ENCODE measurements at regions not wholly inside any gene's neighbourhood (a gene's known extent, or its start where the extent isn't known, plus 50 kb on each side); places are given as distances from the start of the nearest gene placed in this dataset.

- DNase-seq (ENCODE audit: low read depth), result no peak
Measured at GRCh38 chr3:177300842-177301241, 103.6 kb upstream of the TBL1XR1 start.

DNA sequence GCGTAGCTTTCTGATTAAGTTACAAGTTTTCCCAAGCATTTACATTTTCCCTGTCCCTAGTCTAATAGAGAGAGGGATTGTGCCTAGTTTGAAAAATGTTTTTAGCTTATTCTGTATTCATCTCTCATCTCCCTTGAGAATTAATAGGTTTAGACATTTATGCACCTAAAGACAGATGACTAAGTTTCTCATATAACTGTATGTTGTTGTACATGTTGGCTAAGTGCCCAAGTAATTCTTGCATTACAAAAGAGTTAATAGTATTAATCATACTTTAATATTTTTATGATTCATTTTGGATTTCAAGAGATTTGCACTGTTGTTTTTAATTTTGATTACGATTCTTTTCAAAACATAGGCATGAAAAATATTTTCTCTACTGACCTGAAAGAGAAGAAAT, 109.0 kb upstream of the TBL1XR1 start:
- peak; percentile 15 for DNase-seq (ENCODE audit: low read depth)

DNA sequence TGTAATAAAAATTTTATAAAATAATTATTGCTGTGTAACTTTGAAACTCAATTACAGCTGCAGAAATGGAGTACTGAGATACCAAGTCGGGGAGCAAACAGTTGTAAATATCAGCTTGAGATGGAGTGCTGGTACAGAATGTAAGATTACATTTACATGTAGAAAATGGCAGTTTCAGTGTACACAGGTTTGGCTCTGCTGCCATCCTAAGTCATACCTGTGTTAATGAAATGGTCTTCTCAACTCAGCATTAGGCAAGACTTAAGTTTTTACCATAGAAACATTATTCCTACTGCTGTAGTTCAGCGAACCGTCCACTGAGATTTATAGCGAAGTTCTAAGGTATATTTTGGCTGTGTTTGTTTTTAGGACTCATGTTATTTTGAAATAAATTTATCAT, 110.1 kb upstream of the TBL1XR1 start:
- no peak for DNase-seq (ENCODE audit: low read depth)

- no peak for DNase-seq (ENCODE audit: low read depth)
Measured at GRCh38 chr3:177307826-177308225, 110.5 kb upstream of the TBL1XR1 start.

GRCh38 chr3:177308286-177308685, 111.0 kb upstream of the TBL1XR1 start:
- DNase-seq (ENCODE audit: low read depth), result no peak

GRCh38 chr3:177308911-177309310, 111.6 kb upstream of the TBL1XR1 start:
- DNase-seq (ENCODE audit: low read depth), result no peak

GRCh38 chr3:177312491-177312890, 115.2 kb upstream of the TBL1XR1 start:
- DNase-seq (ENCODE audit: low read depth), result no peak

DNA sequence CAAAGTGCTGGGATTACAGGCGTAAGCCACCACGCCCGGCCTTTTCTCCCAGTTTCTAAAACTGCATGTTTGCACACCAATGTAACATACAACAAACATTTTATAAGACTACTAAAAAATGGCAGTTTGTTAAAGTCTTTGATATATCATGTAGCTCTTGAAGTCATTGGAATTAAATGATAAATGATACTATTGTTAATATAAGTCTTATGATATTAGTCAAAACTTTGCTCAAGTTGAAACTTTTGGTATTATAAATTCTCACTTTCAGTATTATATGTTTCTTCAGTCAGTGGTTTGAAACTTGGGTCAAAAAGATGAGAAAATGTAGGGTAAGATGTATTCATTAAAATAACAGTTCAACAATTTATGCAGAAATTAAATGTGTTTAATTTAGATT, 117.6 kb upstream of the TBL1XR1 start:
- DNase-seq (ENCODE audit: low read depth), result no peak

GRCh38 chr3:177317247-177317646, 120.0 kb upstream of the TBL1XR1 start:
- DNase-seq (ENCODE audit: low read depth), result no peak

DNA sequence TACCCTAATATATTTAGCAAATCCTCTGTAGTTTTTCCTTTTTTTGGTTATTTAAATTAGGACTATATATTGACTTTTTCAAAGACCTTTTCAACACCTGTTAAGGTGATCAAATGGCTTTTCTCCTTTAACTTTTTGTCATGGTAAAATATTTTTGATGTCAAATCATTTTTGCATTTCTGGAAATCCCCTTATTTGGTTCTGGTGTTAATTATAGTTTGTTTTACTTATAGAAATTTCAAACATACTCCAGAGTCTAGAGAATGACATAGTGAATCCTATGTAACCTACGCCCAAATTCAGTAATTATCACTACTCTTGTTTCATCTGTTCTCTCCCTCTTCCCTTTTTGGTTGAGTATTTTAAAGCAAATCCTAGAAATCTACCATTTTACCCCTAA, 121.3 kb upstream of the TBL1XR1 start:
- no peak for DNase-seq (ENCODE audit: low read depth)

DNA sequence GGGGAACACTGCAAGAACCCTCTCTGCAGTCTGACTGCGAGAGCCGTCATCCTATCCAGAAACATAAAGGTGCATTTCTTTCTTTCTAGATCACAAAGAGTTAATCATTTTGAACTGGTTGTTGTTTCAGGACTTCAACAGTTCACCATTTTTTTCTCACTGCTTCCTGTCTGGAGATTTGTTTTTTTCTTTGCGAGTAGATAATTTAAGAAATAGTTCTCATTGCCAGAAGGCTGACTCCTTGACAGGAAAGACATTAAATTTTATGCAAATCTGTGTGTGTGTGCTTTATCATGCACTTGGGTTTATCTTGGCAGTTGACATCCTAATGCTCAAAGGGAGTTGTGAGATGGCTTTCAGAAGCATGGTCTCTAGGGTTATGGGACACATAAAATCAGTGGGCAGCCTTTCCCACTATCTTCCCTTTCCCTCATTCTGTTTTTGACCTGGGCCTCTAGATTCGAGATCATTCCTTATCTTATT, 123.5 kb upstream of the TBL1XR1 start:
- no peak for DNase-seq (ENCODE audit: low read depth)

DNA sequence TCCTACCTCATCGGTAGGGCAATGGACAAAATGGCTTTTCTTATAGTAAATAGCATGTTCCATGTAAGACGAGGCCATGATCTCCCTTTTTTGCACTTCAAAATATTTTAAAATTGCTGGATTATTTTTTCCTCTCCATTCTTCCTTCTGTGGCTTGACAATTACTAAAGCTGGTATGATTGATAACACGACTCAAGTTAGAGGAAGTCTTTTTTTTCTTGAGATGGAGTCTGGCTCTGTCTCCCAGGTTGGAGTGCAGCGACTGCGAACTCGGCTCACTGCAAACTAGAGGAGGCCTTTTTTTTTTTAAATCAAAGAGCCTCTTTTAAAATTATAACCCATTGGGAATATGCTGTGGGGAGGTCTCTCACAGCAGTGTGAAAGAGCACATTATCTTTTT, 124.5 kb upstream of the TBL1XR1 start:
- no peak for DNase-seq (ENCODE audit: low read depth)

DNA sequence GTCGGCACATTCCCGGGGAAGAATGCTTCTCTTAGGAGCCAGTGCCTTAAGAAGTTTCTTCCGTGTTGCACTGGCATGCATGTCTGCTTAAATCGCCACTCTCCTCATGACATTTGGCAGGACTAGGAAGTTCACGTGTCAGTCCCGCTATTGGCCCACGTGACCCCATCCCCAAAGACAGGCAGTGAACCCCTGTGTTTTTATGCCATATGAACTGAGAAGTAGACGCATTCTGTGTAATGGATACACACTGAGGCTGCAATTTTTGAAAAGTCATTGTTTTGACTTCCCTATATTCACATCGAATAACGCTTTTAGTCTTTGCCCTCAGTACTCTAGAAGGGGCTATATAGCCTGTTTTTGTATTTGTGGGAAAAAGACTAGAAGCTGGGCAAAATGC, 125.6 kb upstream of the TBL1XR1 start:
- no peak for DNase-seq (ENCODE audit: low read depth)

GRCh38 chr3:177329854-177330253, 132.6 kb upstream of the TBL1XR1 start:
- no peak for DNase-seq (ENCODE audit: low read depth)

GRCh38 chr3:177330779-177331178, 133.5 kb upstream of the TBL1XR1 start:
- DNase-seq (ENCODE audit: low read depth), result no peak

DNA sequence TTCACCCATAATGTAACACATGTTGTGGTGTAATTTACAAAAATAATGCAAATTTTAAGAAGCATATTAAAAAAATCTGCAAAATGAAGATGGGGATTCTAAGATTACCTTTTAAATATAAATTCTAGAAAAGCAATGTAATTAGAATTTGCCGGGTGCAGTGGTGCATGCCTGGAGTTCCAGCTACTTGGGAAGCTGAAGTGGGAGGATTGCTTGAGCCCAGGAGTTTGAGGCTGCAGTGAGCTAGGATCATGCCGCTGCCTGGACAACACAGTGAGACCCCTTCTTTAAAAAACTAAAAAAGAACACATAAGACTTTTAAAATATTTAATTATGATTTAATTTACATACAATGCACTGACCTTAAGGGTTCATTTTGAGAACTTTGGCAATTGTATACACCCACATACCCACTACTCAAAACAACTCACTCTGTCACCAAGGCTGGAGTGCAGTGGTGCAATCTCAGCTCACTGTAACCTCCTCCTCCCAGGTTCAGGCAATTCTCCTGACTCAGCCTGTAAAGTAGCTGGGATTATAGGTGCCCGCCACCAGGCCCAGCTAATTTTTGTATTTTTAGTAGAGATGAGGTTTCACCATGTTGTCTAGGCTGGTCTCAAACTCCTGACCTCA, 134.0 kb upstream of the TBL1XR1 start:
- no peak for DNase-seq (ENCODE audit: low read depth)

DNA sequence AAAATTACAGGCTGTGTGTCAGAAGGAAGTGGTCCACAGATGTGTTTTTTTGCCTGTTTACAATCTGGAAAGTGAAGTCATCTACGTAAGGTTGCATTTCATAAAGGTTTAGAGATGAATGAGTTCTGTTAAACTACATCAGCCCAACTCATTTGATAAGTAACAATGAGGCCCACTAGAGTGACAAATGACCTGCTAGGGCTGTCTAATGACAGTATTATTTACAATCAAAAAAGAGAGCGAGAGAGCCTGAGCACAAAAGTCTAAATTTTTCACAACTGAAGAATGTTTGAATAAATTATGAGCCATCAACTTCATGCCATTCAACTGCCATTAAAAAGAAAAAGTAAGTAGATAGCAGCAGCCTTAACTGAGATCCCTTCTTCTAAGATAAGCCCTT, 135.7 kb upstream of the TBL1XR1 start:
- DNase-seq (ENCODE audit: low read depth), result no peak

GRCh38 chr3:177333533-177334520, 136.5 kb upstream of the TBL1XR1 start:
- no peak for DNase-seq (ENCODE audit: low read depth)

DNA sequence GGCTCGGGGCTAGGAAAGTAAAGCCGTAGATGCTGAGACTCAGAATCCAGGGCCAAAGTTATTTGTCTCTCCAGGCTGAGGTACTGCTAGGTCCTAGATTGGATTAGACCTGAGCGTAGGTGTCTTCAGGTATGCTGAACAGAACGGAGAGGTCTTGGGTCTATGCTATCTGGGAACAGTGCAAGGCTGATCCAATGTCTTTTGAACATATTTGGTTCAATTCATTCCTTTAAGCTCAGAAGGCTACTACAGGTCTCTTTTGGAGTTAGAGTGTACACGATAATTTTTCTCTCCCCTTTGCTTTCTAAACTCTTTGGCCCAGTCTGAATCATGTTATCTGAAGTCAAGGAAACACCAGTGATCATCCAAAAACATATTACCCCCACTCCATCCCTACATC, 137.5 kb upstream of the TBL1XR1 start:
- DNase-seq (ENCODE audit: low read depth), result no peak

- DNase-seq (ENCODE audit: low read depth), result no peak
Measured at GRCh38 chr3:177335728-177336127, 138.4 kb upstream of the TBL1XR1 start.

DNA sequence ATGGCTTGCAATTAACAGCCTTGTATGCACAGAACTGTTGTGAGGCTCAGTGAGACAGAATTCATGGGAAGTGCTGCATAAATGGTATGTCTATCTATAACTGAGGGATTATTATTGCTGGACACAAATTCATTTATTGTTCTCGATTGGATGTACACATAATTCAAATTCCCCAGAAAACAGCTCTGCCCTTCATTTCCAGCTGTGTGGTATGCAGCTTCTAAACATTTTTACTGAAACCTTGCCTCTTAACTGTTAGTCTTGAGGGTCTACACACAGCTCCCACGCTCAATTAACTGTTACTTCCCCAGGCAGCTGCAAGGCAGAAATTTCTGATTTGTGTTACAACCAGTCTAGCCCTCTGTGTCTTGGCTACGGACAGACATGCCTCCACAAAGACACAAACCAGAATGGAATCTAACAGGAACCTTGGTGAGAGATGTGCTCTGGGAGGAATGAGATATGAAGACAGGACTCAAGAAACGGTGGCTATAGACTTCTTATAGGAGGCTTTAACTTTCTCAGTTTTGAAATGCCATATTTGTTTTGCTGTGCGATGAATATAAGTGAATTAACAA, 139.7 kb upstream of the TBL1XR1 start:
- DNase-seq (ENCODE audit: low read depth), result no peak

GRCh38 chr3:177337541-177338331, 140.5 kb upstream of the TBL1XR1 start:
- DNase-seq (ENCODE audit: low read depth), result no peak
